ENCODE measurements at regions not wholly inside any gene's neighbourhood (a gene's known extent, or its start where the extent isn't known, plus 50 kb on each side); places are given as distances from the start of the nearest gene placed in this dataset.
"Not testable (repeated sequence)": the region's sequence is repeated elsewhere in the genome, so short reads cannot be mapped to it uniquely, and the experiment has no call there.

DNA sequence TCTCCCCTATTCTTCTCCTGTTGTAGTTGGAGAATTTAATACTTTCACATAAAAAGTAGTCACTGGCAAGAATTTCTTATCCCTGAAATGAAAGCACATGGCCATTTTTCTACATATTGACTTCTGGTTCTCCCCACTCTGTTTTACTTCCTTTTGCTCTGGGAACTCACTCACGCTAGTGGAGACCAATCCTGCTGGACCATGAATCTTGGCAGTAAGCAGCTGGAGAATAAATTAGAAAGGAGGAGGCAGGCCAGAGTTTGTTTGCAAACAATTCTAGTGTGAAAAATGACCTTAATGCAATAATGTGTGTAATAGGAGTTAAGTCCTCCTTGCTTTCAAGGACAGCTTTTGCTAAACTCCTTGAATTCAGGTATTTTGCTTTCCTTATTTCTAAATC is 412.3 kb upstream of the CHORDC1 start:
- H3K4me1 Mint-ChIP-seq: peaks cover 14% of the 10 kb centered on the region
- H3K27me3 Mint-ChIP-seq (ENCODE audit: low read depth): no peaks in the 10 kb centered on the region
- peaks cover 3% of the 10 kb centered on the region for H3K36me3 Mint-ChIP-seq (ENCODE audit: low read depth)
- H3K9me3 Mint-ChIP-seq: peaks cover 12% of the 10 kb centered on the region
- TF ChIP-seq, protein P1, sequence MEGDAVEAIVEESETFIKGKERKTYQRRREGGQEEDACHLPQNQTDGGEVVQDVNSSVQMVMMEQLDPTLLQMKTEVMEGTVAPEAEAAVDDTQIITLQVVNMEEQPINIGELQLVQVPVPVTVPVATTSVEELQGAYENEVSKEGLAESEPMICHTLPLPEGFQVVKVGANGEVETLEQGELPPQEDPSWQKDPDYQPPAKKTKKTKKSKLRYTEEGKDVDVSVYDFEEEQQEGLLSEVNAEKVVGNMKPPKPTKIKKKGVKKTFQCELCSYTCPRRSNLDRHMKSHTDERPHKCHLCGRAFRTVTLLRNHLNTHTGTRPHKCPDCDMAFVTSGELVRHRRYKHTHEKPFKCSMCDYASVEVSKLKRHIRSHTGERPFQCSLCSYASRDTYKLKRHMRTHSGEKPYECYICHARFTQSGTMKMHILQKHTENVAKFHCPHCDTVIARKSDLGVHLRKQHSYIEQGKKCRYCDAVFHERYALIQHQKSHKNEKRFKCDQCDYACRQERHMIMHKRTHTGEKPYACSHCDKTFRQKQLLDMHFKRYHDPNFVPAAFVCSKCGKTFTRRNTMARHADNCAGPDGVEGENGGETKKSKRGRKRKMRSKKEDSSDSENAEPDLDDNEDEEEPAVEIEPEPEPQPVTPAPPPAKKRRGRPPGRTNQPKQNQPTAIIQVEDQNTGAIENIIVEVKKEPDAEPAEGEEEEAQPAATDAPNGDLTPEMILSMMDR (IDR thresholded peaks at IDR 0.05; ENCODE audit: unreplicated experiment in 3 of 3): no peak
- no peak overlapping the region for H3K4me3 Mint-ChIP-seq
- peak overlapping the region; percentile 19 to 86 (median 19) for H3K27ac Mint-ChIP-seq

DNA sequence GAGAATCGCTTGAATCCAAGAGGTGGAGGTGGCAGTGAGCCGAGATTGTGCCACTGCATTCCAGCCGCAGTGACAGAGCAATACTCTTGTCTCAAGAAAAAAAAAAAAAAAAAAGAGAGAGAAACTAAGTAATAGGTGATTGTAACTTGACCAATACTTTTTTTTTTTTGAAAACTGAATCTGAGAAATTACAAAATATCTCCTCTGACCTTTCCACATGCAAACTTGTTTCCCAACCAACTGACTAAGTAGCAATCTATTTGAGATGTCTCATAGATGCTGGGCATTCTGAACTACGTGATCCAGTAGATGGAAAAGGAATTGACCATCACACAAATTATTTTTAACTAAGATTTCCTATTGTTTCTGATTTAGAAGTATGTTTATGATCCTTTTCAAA is 407.3 kb upstream of the CHORDC1 start:
- Mint-ChIP-seq H3K27ac (no peak overlapping the region), H3K4me1 (peaks cover under 1% of the 10 kb centered on the region), H3K4me3 (no peak overlapping the region), H3K9me3 (no peaks in the 10 kb centered on the region), H3K27me3 (ENCODE audit: low read depth) (no peaks in the 10 kb centered on the region), H3K36me3 (ENCODE audit: low read depth) (no peaks in the 10 kb centered on the region)
- TF ChIP-seq, protein P1 (IDR thresholded peaks at IDR 0.05; ENCODE audit: unreplicated experiment in 3 of 3): no peak

DNA sequence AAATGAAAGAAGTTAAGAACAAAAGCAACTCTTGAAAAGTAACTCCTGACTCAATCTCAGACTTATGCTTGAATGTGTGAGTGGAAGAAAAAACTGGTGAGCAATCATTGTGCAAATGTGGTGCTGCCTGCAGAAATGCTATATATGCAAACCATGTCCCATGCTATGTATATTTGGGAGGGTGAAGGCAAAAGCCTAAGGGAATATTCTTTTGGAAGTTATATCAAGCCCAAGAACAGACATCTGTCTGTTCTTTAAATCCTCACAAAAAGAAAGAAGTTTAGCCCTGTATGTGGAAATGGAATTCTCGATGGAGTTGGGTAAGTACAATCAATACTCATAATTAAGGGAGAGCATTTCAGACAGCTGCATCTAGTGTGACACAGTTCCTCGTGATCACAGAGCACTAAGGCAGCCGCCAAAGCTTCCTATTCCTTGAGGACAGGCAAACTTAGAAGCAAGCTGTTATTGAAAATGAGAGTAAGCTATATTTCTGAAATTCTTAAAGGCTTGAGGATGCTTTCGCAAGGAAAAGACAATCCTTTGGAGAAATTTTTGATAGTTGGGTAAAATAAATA is 406.5 kb upstream of the CHORDC1 start:
- no peaks in the 10 kb centered on the region for H3K4me1 Mint-ChIP-seq
- TF ChIP-seq, protein P1 (IDR thresholded peaks at IDR 0.05; ENCODE audit: unreplicated experiment in 3 of 3): no peak
- no peaks in the 10 kb centered on the region for H3K27me3 Mint-ChIP-seq (ENCODE audit: low read depth)
- H3K9me3 Mint-ChIP-seq: no peaks in the 10 kb centered on the region
- H3K4me3 Mint-ChIP-seq: no peak overlapping the region
- no peak overlapping the region for H3K27ac Mint-ChIP-seq
- H3K36me3 Mint-ChIP-seq (ENCODE audit: low read depth): no peaks in the 10 kb centered on the region

DNA sequence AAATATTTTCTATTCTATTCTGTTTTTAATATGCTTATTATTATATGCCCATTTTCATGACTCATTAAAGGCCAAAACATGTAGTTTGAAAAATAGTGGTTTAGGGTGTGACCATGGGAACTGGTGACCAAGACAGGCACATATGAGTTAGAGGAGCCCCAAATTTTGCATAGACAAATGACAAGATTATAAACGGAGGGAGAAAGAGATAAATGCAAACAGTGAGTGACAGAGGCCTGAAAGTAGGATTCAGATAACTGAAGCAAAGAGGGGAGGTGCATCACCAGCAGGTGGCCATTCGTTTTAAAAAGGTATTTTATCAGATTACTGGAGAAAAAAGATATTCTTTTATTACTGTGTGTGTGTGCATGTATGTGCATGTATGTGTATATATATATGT is 391.5 kb upstream of the CHORDC1 start:
- Mint-ChIP-seq H3K9me3 (peaks cover 4% of the 10 kb centered on the region), H3K36me3 (ENCODE audit: low read depth) (no peaks in the 10 kb centered on the region), H3K27ac (no peak overlapping the region), H3K4me1 (no peaks in the 10 kb centered on the region), H3K27me3 (ENCODE audit: low read depth) (no peaks in the 10 kb centered on the region), H3K4me3 (no peak overlapping the region)
- TF ChIP-seq, protein P1 (IDR thresholded peaks at IDR 0.05; ENCODE audit: unreplicated experiment in 3 of 3): no peak

DNA sequence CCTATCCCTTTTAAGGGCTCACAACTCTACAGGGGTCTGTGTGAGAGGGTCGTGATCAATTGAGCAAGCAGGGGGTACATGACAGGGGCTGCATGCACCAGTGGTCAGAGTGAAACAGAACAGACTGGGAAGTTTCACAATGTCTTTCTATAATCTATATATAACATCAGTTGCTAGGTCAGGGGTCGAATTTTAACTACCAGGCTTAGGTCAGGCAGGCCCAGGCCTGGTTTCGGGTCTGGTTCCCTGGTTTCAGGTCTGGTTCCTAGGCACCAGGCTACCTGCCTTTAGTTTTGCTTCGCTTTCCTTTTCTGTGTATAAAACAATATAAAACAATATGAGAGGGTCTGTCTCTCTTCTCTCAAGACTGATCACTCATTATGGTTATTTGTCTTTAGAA is 390.2 kb upstream of the CHORDC1 start:
- H3K4me3 Mint-ChIP-seq; H3K9me3 Mint-ChIP-seq; H3K4me1 Mint-ChIP-seq; H3K27me3 Mint-ChIP-seq (ENCODE audit: low read depth); H3K27ac Mint-ChIP-seq; H3K36me3 Mint-ChIP-seq (ENCODE audit: low read depth): not testable (repeated sequence)

DNA sequence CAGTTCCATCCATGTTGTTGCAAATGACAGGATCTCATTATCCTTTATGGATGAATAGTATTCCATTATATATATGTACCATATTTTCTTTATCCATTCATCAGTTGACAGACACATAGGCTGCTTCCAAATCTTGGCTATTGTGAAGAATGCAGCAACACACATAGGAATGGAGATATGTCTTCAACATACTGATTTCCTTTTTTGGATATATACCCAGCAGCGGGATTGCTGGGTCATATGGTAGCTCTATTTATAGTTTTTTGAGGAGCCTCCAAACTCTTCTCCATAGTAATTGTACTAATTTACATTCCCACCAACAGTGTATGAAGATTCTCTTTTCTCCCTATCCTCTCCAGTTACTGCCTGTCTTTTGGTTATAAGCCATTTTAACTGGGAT is 383.9 kb upstream of the CHORDC1 start:
- TF ChIP-seq, protein P1 (IDR thresholded peaks at IDR 0.05; ENCODE audit: unreplicated experiment in 3 of 3): no peak
- no peaks in the 10 kb centered on the region for H3K36me3 Mint-ChIP-seq (ENCODE audit: low read depth)
- no peak overlapping the region for H3K27ac Mint-ChIP-seq
- peaks cover 4% of the 10 kb centered on the region for H3K9me3 Mint-ChIP-seq
- H3K4me1 Mint-ChIP-seq: no peaks in the 10 kb centered on the region
- peaks cover 7% of the 10 kb centered on the region for H3K27me3 Mint-ChIP-seq (ENCODE audit: low read depth)
- H3K4me3 Mint-ChIP-seq: no peak overlapping the region

Data from nephron (organoid).